IMR-90 (cell line): ENCODE measurements at regions not wholly inside any gene's neighbourhood (a gene's known extent, or its start where the extent isn't known, plus 50 kb on each side); places are given as distances from the start of the nearest gene placed in this dataset.

Experiments used
- ATAC-seq: fragments of 200-7000 bp; cut with Tn5 transposase; 2 replicates; pipeline ENCODE4 v1.9.1; 2020; ENCODE audit warnings: low read depth, mild to moderate bottlenecking, moderate library complexity
- BruUV-seq: library from RNA; stranded (reverse); fragments of 400-500 nt; replicated peaks from 2 replicates; lab custom pipeline; 2021; lab: Mats Ljungman, UMichigan
- CTCF ChIA-PET: fragments of 300-600 bp; formaldehyde crosslinking; extraction: SDS; loops from one replicate; lab custom pipeline; 2021; ENCODE audit warnings: antibody characterized with exemption; lab: Yijun Ruan, JAX
- POLR2A ChIA-PET: fragments of 300-600 bp; sonication (Branson Sonifier 250); formaldehyde crosslinking; loops from one replicate; lab custom pipeline; 2022; ENCODE audit warnings: antibody characterized with exemption; ENCODE audit not compliant: unreplicated experiment; lab: Charles Lee
- DNase-seq: peaks from one replicate; pipeline ENCODE4 v3.0.0; 2013
- H2AFZ ChIP-seq: replicated peaks from 2 replicates; pipeline ENCODE3; 2013; ENCODE audit warnings: low read length, mild to moderate bottlenecking; ENCODE audit not compliant: poor library complexity
- H2AK5ac ChIP-seq: 2 replicates; pipeline ENCODE4 v1.6.1; 2013; ENCODE audit warnings: low read depth, low read length, inconsistent platforms
- H2AK9ac ChIP-seq: replicated peaks from 2 replicates; pipeline ENCODE3; 2013; ENCODE audit warnings: mild to moderate bottlenecking, low read depth, low read length, moderate library complexity; ENCODE audit not compliant: poor library complexity
- H2BK120ac ChIP-seq: 2 replicates; pipeline ENCODE4 v1.6.1; 2013; ENCODE audit warnings: low read depth, low read length, inconsistent platforms
- H2BK15ac ChIP-seq: 3 replicates; pipeline ENCODE4 v1.6.1; 2013; ENCODE audit warnings: low read depth, low read length, inconsistent platforms
- H2BK20ac ChIP-seq: 2 replicates; pipeline ENCODE4 v1.6.1; 2013; ENCODE audit warnings: low read depth, mild to moderate bottlenecking, inconsistent platforms, low read length, moderate library complexity
- H2BK5ac ChIP-seq: 2 replicates; pipeline ENCODE4 v1.6.1; 2013; ENCODE audit warnings: mild to moderate bottlenecking, low read depth, low read length, inconsistent platforms; ENCODE audit not compliant: poor library complexity, severe bottlenecking
- H3K14ac ChIP-seq: replicated peaks from 2 replicates; pipeline ENCODE4 v1.6.1; 2013; ENCODE audit warnings: low read depth, low read length, inconsistent platforms
- H3K18ac ChIP-seq: 2 replicates; pipeline ENCODE4 v1.6.1; 2013; ENCODE audit warnings: low read depth, low read length, control low read depth
- H3K23ac ChIP-seq: 2 replicates; pipeline ENCODE4 v1.6.1; 2013; ENCODE audit warnings: low read depth, low read length, inconsistent platforms
- H3K27ac ChIP-seq: 2 replicates; pipeline ENCODE4 v1.5.1; 2013; ENCODE audit warnings: mild to moderate bottlenecking, control low read depth, low read length; ENCODE audit not compliant: insufficient read depth
- H3K27me3 ChIP-seq: 2 replicates; pipeline ENCODE4 v1.6.1; 2013; ENCODE audit warnings: low read length; ENCODE audit not compliant: control insufficient read depth, insufficient read depth
- H3K36me3 ChIP-seq: 2 replicates; pipeline ENCODE4 v1.6.1; 2013; ENCODE audit warnings: low read length, mixed read lengths; ENCODE audit not compliant: control insufficient read depth, insufficient read depth
- H3K4ac ChIP-seq: 2 replicates; pipeline ENCODE4 v1.6.1; 2013; ENCODE audit warnings: low read depth, low read length, inconsistent platforms
- H3K4me1 ChIP-seq: 2 replicates; pipeline ENCODE4 v1.6.1; 2013; ENCODE audit warnings: low read length, mixed read lengths; ENCODE audit not compliant: control insufficient read depth, insufficient read depth
- H3K4me2 ChIP-seq: 2 replicates; pipeline ENCODE4 v1.6.1; 2013; ENCODE audit warnings: low read depth, mild to moderate bottlenecking, control low read depth, low read length, moderate library complexity
- H3K4me3 ChIP-seq: 2 replicates; pipeline ENCODE4 v1.5.1; 2013; ENCODE audit warnings: low read depth, mild to moderate bottlenecking, control low read depth, low read length, moderate library complexity; ENCODE audit not compliant: insufficient read depth
- H3K56ac ChIP-seq: 2 replicates; pipeline ENCODE4 v1.6.1; 2013; ENCODE audit warnings: low read length, inconsistent platforms; ENCODE audit not compliant: insufficient read depth; ENCODE audit errors: extremely low read depth
- H3K79me1 ChIP-seq, 2 experiments: 2 replicates each; pipeline ENCODE4 v1.6.1; 2013; ENCODE audit warnings: low read length in 2 of 2, inconsistent platforms in 1 of 2, low read depth in 1 of 2
- H3K9ac ChIP-seq: 2 replicates; pipeline ENCODE4 v1.6.1; 2013; ENCODE audit warnings: low read depth, low read length, control low read depth
- H3K9me1 ChIP-seq: 2 replicates; pipeline ENCODE4 v1.6.1; 2013; ENCODE audit warnings: low read length, inconsistent platforms; ENCODE audit not compliant: insufficient read depth
- H3K9me3 ChIP-seq: 2 replicates; pipeline ENCODE4 v1.6.1; 2013; ENCODE audit warnings: low read length; ENCODE audit not compliant: control insufficient read depth, insufficient read depth
- H4K20me1 ChIP-seq: 2 replicates; pipeline ENCODE4 v1.6.1; 2013; ENCODE audit warnings: low read length, inconsistent platforms; ENCODE audit not compliant: insufficient read depth
- H4K5ac ChIP-seq: 2 replicates; pipeline ENCODE4 v1.6.1; 2013; ENCODE audit warnings: mild to moderate bottlenecking, low read depth, low read length, control low read depth
- H4K8ac ChIP-seq, 2 experiments: 2 replicates each; pipeline ENCODE4 v1.6.1; 2013; ENCODE audit warnings: low read depth in 2 of 2, low read length in 2 of 2, control low read depth in 1 of 2, inconsistent platforms in 1 of 2
- H4K91ac ChIP-seq: 2 replicates; pipeline ENCODE4 v1.6.1; 2013; ENCODE audit warnings: low read depth, low read length, inconsistent platforms; ENCODE audit not compliant: insufficient read depth
- CHD1 ChIP-seq: IDR thresholded peaks from 2 replicates; pipeline ENCODE4 v1.6.1; 2012; ENCODE audit warnings: low read depth, low read length, improper control_type of control experiment
- MAFK ChIP-seq: IDR thresholded peaks from 2 replicates; pipeline ENCODE4 v1.6.1; 2012; ENCODE audit warnings: low read depth, low read length, improper control_type of control experiment
- MAZ ChIP-seq: IDR thresholded peaks from 2 replicates; pipeline ENCODE4 v1.6.1; 2012; ENCODE audit warnings: low read depth, mild to moderate bottlenecking, low read length, improper control_type of control experiment, moderate library complexity, borderline replicate concordance
- MXI1 ChIP-seq: IDR thresholded peaks from 2 replicates; pipeline ENCODE4 v1.6.1; 2012; ENCODE audit warnings: low read depth, mild to moderate bottlenecking, low read length, moderate library complexity, borderline replicate concordance
- NFE2L2 ChIP-seq: fragments of 150-350 bp; IDR thresholded peaks from 2 replicates; pipeline ENCODE4 v1.6.1; 2016; ENCODE audit warnings: low read depth, mild to moderate bottlenecking, low read length
- WGBS, 2 experiments: methylation state at CpG; one replicate each; pipeline versions ENCODE4 v1.1.5 to v1.1.7; 2013; ENCODE audit warnings: missing lambda C conversion rate in 2 of 2; ENCODE audit not compliant: insufficient read length in 1 of 2; ENCODE audit errors: extremely low coverage in 2 of 2; 5-methylcytosine and 5-hydroxymethylcytosine counted together
- dilution Hi-C: fragments of 300-500 bp; cut with HindIII; formaldehyde crosslinking; loops from one replicate; pipeline ENCODE4 v1.14.3; 2018; ENCODE audit warnings: low sequenced_read_pairs; ENCODE audit not compliant: unreplicated experiment
- in situ Hi-C: fragments of 300-500 bp; cut with MboI; formaldehyde crosslinking; loops from 3 replicates; pipeline ENCODE4 v1.14.3; 2019; ENCODE audit warnings: low sequenced_read_pairs, inconsistent platforms, mixed read lengths
- intact Hi-C: fragments of 100-400 bp; cut with micrococcal nuclease; formaldehyde crosslinking; loops from 2 replicates; pipeline ENCODE4 v1.10.0; 2022
- TF ChIP-seq, protein P1 (sequence below): fragments of 150-350 bp; IDR thresholded peaks from 2 replicates; pipeline ENCODE4 v1.6.1; 2016; ENCODE audit warnings: low read depth, mild to moderate bottlenecking, low read length, moderate library complexity, borderline replicate concordance
- TF ChIP-seq, protein P2 (sequence below): fragments of 150-350 bp; IDR thresholded peaks from 2 replicates; pipeline ENCODE4 v1.6.1; 2017; ENCODE audit warnings: mild to moderate bottlenecking, antibody characterized with exemption, low read length, low read depth

DNA sequence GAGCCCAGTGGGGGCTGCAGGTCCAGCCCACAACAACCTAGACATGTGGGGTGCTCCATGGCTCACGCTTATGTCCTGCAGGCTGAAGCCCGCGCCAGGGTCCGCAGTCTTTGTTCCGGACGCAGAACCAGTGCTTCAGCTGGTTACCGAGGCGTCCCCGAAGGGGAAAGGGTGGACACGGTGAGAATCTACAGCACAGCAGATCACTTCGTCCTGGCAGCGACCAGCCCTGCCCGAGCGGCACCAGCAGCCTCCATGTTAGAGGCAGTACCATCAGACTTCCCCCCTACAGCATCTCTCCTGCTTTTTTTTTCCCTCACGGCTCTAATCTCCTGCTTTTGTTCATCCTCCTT lies 1736.4 kb downstream of the TP53TG3F start:
- H2AK5ac ChIP-seq, result no peak overlapping the region
- 55% methylated on average over 4 of the region's 15 CpGs; no CpG with 5 or more reads in 1 of the 2 experiments for WGBS, 2 experiments
- H3K23ac ChIP-seq, result no peak overlapping the region
- dilution Hi-C loops, result no loop called here
- no peaks in the 10 kb centered on the region for H4K20me1 ChIP-seq
- H2AK9ac ChIP-seq, result no peak overlapping the region
- in situ Hi-C loops, result no loop called here
- no peaks in the 10 kb centered on the region for H3K36me3 ChIP-seq
- ChIA-PET CTCF (no interaction called here), POLR2A (no interaction called here)
- H3K27me3 ChIP-seq, result no peaks in the 10 kb centered on the region
- H3K18ac ChIP-seq, result no peak overlapping the region
- no peak overlapping the region for H3K56ac ChIP-seq
- H3K4me2 ChIP-seq, result no peak overlapping the region
- no peak overlapping the region for H4K8ac ChIP-seq
- BruUV-seq, result no TSS peak
- intact Hi-C loops, result no loop called here
- H2AFZ ChIP-seq, result no peak overlapping the region
- H2BK120ac ChIP-seq, result no peak overlapping the region
- H4K5ac ChIP-seq, result no peak overlapping the region
- H3K4ac ChIP-seq, result no peak overlapping the region
- H2BK15ac ChIP-seq, result no peak overlapping the region
- H2BK5ac ChIP-seq, result no peak overlapping the region
- no peak overlapping the region for H3K4me3 ChIP-seq
- no peak overlapping the region for H3K9ac ChIP-seq
- no peaks in the 10 kb centered on the region for H3K79me1 ChIP-seq
- ATAC-seq (no peak), DNase-seq (no peak)
- TF ChIP-seq MAZ (no peak), NFE2L2 (no peak), MXI1 (no peak), MAFK (no peak), CHD1 (no peak)
- TF ChIP-seq, protein P1, sequence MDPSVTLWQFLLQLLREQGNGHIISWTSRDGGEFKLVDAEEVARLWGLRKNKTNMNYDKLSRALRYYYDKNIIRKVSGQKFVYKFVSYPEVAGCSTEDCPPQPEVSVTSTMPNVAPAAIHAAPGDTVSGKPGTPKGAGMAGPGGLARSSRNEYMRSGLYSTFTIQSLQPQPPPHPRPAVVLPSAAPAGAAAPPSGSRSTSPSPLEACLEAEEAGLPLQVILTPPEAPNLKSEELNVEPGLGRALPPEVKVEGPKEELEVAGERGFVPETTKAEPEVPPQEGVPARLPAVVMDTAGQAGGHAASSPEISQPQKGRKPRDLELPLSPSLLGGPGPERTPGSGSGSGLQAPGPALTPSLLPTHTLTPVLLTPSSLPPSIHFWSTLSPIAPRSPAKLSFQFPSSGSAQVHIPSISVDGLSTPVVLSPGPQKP, result no peak
- TF ChIP-seq, protein P2, sequence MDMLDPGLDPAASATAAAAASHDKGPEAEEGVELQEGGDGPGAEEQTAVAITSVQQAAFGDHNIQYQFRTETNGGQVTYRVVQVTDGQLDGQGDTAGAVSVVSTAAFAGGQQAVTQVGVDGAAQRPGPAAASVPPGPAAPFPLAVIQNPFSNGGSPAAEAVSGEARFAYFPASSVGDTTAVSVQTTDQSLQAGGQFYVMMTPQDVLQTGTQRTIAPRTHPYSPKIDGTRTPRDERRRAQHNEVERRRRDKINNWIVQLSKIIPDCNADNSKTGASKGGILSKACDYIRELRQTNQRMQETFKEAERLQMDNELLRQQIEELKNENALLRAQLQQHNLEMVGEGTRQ, result no peak
- H3K4me1 ChIP-seq, result no peaks in the 10 kb centered on the region
- H2BK20ac ChIP-seq, result no peak overlapping the region
- H3K14ac ChIP-seq, result no peak overlapping the region
- H3K9me1 ChIP-seq, result no peaks in the 10 kb centered on the region
- peaks cover 23% of the 10 kb centered on the region; the same call in 1 of the 2 replicates for H3K9me3 ChIP-seq
- no peak overlapping the region for H3K27ac ChIP-seq
- no peak overlapping the region for H4K91ac ChIP-seq
